ENCODE measurements at regions not wholly inside any gene's neighbourhood (a gene's known extent, or its start where the extent isn't known, plus 50 kb on each side); places are given as distances from the start of the nearest gene placed in this dataset.

DNA sequence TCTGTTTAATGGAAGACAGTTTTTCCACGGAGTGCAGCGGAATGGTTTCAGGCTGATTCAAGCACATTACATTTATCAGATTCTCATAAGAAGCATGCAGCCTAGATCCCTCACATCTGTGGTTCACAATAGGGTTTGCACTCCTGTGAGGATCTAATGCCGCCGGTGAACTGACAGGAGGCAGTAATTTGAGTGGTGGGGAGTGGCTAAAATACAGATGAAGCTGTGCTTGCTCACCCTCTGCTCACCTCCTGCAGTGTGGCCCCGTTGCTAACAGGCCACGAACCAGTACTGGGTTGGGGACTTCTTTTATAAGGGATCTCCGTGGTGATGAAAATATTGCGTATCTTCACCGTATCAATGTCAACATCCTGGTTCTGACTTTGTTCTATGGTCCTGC lies 107.8 kb downstream of the OTX2 start:
- TF ChIP-seq, protein P1, sequence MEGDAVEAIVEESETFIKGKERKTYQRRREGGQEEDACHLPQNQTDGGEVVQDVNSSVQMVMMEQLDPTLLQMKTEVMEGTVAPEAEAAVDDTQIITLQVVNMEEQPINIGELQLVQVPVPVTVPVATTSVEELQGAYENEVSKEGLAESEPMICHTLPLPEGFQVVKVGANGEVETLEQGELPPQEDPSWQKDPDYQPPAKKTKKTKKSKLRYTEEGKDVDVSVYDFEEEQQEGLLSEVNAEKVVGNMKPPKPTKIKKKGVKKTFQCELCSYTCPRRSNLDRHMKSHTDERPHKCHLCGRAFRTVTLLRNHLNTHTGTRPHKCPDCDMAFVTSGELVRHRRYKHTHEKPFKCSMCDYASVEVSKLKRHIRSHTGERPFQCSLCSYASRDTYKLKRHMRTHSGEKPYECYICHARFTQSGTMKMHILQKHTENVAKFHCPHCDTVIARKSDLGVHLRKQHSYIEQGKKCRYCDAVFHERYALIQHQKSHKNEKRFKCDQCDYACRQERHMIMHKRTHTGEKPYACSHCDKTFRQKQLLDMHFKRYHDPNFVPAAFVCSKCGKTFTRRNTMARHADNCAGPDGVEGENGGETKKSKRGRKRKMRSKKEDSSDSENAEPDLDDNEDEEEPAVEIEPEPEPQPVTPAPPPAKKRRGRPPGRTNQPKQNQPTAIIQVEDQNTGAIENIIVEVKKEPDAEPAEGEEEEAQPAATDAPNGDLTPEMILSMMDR (IDR thresholded peaks at IDR 0.05; ENCODE audit: borderline replicate concordance, extremely low read depth, low read length, poor library complexity, severe bottlenecking), result no peak
- no peak for TF ChIP-seq EZH2 (IDR thresholded peaks at IDR 0.05; ENCODE audit: borderline replicate concordance, low read depth, low read length, severe bottlenecking)
